ENCODE measurements at regions not wholly inside any gene's neighbourhood (a gene's known extent, or its start where the extent isn't known, plus 50 kb on each side); places are given as distances from the start of the nearest gene placed in this dataset.

DNA sequence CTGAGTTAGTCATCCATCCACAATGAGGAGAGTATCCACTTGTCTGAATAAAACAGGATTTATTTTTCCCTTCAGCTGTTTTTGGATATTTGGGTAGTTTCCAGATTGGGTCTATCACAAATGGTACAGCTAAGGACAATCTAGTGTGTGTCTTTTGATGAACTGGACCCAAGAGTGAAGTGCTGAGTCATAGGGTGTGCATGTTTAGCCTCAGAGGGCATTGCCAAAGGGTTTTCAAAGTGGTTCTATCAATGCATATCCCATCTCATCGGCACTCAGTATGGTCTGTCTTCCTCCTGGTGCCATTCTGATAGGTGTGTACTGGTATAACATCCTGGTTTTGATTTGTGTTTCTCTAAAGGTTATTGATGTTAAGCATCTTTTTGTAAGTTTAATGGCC is 62.3 kb downstream of the GSX1 start:
- Histone ChIP-seq H2AFZ (no peak overlapping the region), H3K4me2 (ENCODE audit: low read length) (no peak overlapping the region), H3K27me3 (ENCODE audit: control insufficient read depth, insufficient read depth, low read length) (no peaks in the 10 kb centered on the region), H3K4me1 (no peaks in the 10 kb centered on the region), H3K4me3 (ENCODE audit: low read depth, low read length) (no peak overlapping the region), H3K27ac (no peak overlapping the region), H3K79me2 (no peaks in the 10 kb centered on the region), H3K36me3 (ENCODE audit: control insufficient read depth, insufficient read depth, low read length) (no peaks in the 10 kb centered on the region), H3K9me3 (ENCODE audit: control insufficient read depth, low read length) (no peaks in the 10 kb centered on the region), H3K9ac (no peak overlapping the region)
- TF ChIP-seq, protein P1, sequence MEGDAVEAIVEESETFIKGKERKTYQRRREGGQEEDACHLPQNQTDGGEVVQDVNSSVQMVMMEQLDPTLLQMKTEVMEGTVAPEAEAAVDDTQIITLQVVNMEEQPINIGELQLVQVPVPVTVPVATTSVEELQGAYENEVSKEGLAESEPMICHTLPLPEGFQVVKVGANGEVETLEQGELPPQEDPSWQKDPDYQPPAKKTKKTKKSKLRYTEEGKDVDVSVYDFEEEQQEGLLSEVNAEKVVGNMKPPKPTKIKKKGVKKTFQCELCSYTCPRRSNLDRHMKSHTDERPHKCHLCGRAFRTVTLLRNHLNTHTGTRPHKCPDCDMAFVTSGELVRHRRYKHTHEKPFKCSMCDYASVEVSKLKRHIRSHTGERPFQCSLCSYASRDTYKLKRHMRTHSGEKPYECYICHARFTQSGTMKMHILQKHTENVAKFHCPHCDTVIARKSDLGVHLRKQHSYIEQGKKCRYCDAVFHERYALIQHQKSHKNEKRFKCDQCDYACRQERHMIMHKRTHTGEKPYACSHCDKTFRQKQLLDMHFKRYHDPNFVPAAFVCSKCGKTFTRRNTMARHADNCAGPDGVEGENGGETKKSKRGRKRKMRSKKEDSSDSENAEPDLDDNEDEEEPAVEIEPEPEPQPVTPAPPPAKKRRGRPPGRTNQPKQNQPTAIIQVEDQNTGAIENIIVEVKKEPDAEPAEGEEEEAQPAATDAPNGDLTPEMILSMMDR (IDR thresholded peaks at IDR 0.05), result no peak

DNA sequence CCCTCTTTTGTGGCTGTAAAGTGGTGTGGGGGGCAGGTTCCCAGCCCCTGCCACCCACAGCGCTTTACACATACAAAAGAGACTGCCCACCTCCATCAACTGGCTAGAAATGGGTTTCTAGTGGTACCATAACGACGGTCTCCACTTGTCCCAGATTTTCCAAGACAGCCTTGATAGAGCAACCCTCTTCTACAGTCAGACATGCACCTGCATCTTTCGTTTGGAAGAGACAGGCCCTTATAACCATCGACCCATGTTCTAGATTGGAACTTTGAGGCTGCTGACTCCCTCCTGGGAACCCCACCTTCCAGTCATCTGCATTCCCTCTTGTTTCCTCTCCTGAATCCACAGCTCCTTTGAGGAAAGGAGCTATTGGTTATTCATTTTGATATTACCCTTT is 63.1 kb downstream of the GSX1 start:
- H3K79me2 ChIP-seq, result no peaks in the 10 kb centered on the region
- H3K4me2 ChIP-seq (ENCODE audit: low read length), result no peak overlapping the region
- no peak overlapping the region for H3K9ac ChIP-seq
- no peak overlapping the region for H3K27ac ChIP-seq
- no peaks in the 10 kb centered on the region for H3K36me3 ChIP-seq (ENCODE audit: control insufficient read depth, insufficient read depth, low read length)
- H2AFZ ChIP-seq, result no peak overlapping the region
- H3K27me3 ChIP-seq (ENCODE audit: control insufficient read depth, insufficient read depth, low read length), result no peaks in the 10 kb centered on the region
- H3K4me1 ChIP-seq, result no peaks in the 10 kb centered on the region
- TF ChIP-seq, protein P1 (IDR thresholded peaks at IDR 0.05), result no peak
- no peak overlapping the region for H3K4me3 ChIP-seq (ENCODE audit: low read depth, low read length)
- H3K9me3 ChIP-seq (ENCODE audit: control insufficient read depth, low read length), result no peaks in the 10 kb centered on the region

DNA sequence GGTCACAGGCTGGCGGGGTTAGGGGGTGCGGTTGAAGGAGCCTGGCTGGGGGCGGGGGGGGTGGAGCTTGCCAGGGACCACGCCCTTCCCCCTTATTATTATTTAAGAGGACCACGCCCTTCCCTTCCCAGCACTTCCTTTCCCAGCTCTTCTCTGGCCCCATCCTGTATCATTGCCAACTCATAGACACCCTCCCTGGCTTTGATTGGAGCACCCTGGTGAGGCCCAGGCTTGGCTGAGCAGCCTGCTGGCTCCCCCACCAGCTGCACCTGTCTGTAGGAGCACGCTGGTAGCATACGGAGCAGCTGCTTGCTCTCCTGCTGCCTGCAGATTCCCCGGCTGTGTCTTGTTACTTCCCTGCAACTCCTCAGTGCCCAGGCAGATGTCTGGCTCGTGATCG is 62.5 kb upstream of the PDX1 start:
- Histone ChIP-seq H3K4me3 (ENCODE audit: low read depth, low read length) (no peak overlapping the region), H3K27ac (no peak overlapping the region), H3K4me1 (no peaks in the 10 kb centered on the region), H2AFZ (no peak overlapping the region), H3K9me3 (ENCODE audit: control insufficient read depth, low read length) (no peaks in the 10 kb centered on the region), H3K4me2 (ENCODE audit: low read length) (no peak overlapping the region), H3K36me3 (ENCODE audit: control insufficient read depth, insufficient read depth, low read length) (no peaks in the 10 kb centered on the region), H3K79me2 (no peaks in the 10 kb centered on the region), H3K27me3 (ENCODE audit: control insufficient read depth, insufficient read depth, low read length) (no peaks in the 10 kb centered on the region), H3K9ac (no peak overlapping the region)
- TF ChIP-seq, protein P1 (IDR thresholded peaks at IDR 0.05), result no peak

DNA sequence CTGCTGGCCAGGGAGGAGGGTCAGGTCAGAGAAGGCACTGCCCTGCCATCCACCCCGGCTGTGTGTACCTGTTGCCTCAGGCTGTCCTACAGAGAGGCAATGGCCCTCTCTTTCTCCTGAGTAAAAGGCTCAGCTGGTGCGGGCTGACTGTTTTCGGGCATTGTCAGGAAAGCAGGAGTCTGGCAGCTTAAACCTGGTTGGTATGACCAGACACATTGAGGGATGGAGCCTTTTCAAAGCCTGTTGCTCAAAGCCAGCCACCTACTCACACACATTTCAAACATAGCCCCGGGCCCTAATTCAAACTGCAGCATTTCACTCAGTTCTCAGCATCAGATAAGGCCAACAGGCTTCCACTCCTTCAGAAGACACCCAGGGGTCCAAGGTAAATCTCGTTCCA is 61.8 kb upstream of the PDX1 start:
- Histone ChIP-seq H2AFZ (no peak overlapping the region), H3K4me2 (ENCODE audit: low read length) (no peak overlapping the region), H3K36me3 (ENCODE audit: control insufficient read depth, insufficient read depth, low read length) (no peaks in the 10 kb centered on the region), H3K9ac (no peak overlapping the region), H3K4me3 (ENCODE audit: low read depth, low read length) (no peak overlapping the region), H3K27me3 (ENCODE audit: control insufficient read depth, insufficient read depth, low read length) (no peaks in the 10 kb centered on the region), H3K27ac (no peak overlapping the region), H3K9me3 (ENCODE audit: control insufficient read depth, low read length) (no peaks in the 10 kb centered on the region), H3K79me2 (no peaks in the 10 kb centered on the region), H3K4me1 (no peaks in the 10 kb centered on the region)
- TF ChIP-seq, protein P1 (IDR thresholded peaks at IDR 0.05), result no peak

DNA sequence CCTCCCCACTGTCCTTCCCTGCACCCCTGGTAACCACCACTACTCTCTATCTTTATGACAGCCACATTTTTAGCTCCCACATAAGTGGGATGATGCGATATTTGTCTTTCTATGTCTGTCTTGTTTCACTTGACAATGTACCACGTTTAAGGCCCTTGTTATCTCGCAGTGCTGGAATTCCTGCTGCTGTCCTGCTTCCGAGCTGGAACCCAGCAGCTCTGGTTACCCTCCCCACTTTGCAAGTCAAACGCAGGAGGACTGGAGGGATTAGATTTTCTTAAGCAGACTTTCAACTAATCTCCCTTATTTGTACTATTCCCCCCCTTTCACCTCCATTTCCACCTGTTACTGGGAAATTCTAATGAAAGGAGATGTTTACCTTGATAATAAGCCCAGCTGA is 59.1 kb upstream of the PDX1 start:
- Histone ChIP-seq H3K27me3 (ENCODE audit: control insufficient read depth, insufficient read depth, low read length) (no peaks in the 10 kb centered on the region), H3K36me3 (ENCODE audit: control insufficient read depth, insufficient read depth, low read length) (no peaks in the 10 kb centered on the region), H3K9ac (no peak overlapping the region), H3K4me2 (ENCODE audit: low read length) (no peak overlapping the region), H2AFZ (no peak overlapping the region), H3K79me2 (no peaks in the 10 kb centered on the region), H3K4me1 (no peaks in the 10 kb centered on the region), H3K27ac (no peak overlapping the region), H3K9me3 (ENCODE audit: control insufficient read depth, low read length) (no peaks in the 10 kb centered on the region), H3K4me3 (ENCODE audit: low read depth, low read length) (no peak overlapping the region)
- TF ChIP-seq, protein P1 (IDR thresholded peaks at IDR 0.05), result no peak
